Choroid plexus epithelial cell (primary cell): ENCODE measurements at regions not wholly inside any gene's neighbourhood (a gene's known extent, or its start where the extent isn't known, plus 50 kb on each side); places are given as distances from the start of the nearest gene placed in this dataset.

Source experiments
- DNase-seq: peaks from one replicate; pipeline ENCODE4 v3.0.0-alpha.2; 2010; ENCODE audit warnings: low read depth
- H3K4me3 ChIP-seq: 2 replicates; pipeline ENCODE4 v1.5.1; 2011; ENCODE audit warnings: low read depth, mild to moderate bottlenecking, control low read depth, low read length, moderate library complexity
- CTCF ChIP-seq: conservative IDR thresholded peaks from 2 replicates; pipeline ENCODE4 v1.5.1; 2011; ENCODE audit warnings: low read depth, mild to moderate bottlenecking, control low read depth, inconsistent platforms, low read length, moderate library complexity

GRCh38 chr2:204337638-204338037, 207.6 kb upstream of the PARD3B start:
- H3K4me3 ChIP-seq: no peak overlapping the region
- DNase-seq: no peak
- no peak for TF ChIP-seq CTCF

- no peak for DNase-seq
- no peak for TF ChIP-seq CTCF
- H3K4me3 ChIP-seq: no peak overlapping the region
Measured at GRCh38 chr2:204339212-204339715, 206.0 kb upstream of the PARD3B start.

GRCh38 chr2:204340511-204340910, 204.8 kb upstream of the PARD3B start:
- DNase-seq: peak; percentile 30
- no peak overlapping the region for H3K4me3 ChIP-seq
- TF ChIP-seq CTCF: no peak

GRCh38 chr2:204341887-204342276, 203.4 kb upstream of the PARD3B start:
- DNase-seq: no peak
- TF ChIP-seq CTCF: no peak
- H3K4me3 ChIP-seq: no peak overlapping the region

GRCh38 chr2:204343685-204344084, 201.6 kb upstream of the PARD3B start:
- no peak overlapping the region for H3K4me3 ChIP-seq
- no peak for DNase-seq
- TF ChIP-seq CTCF: no peak

- no peak for TF ChIP-seq CTCF
- no peak for DNase-seq
- no peak overlapping the region for H3K4me3 ChIP-seq
Measured at GRCh38 chr2:204344119-204344518, 201.2 kb upstream of the PARD3B start.

- TF ChIP-seq CTCF: no peak
- no peak overlapping the region for H3K4me3 ChIP-seq
- DNase-seq: no peak
Measured at GRCh38 chr2:204346906-204347305, 198.4 kb upstream of the PARD3B start.
